Ishikawa (cell line): ENCODE measurements at regions not wholly inside any gene's neighbourhood (a gene's known extent, or its start where the extent isn't known, plus 50 kb on each side); places are given as distances from the start of the nearest gene placed in this dataset.

ENCODE experiments used
- CEBPB ChIP-seq: IDR thresholded peaks from 2 replicates; pipeline ENCODE4 v1.6.1; 2012
- CREB1 ChIP-seq: IDR thresholded peaks from 2 replicates; pipeline ENCODE4 v1.6.1; 2012; ENCODE audit warnings: low read depth
- EGR1 ChIP-seq: IDR thresholded peaks from 2 replicates; pipeline ENCODE4 v1.6.1; 2012
- EP300 ChIP-seq: IDR thresholded peaks from 2 replicates; pipeline ENCODE4 v1.6.1; 2012; ENCODE audit warnings: borderline replicate concordance
- FOXM1 ChIP-seq: IDR thresholded peaks from 2 replicates; pipeline ENCODE4 v1.6.1; 2012; ENCODE audit warnings: low read depth, borderline replicate concordance
- MAX ChIP-seq: IDR thresholded peaks from 2 replicates; pipeline ENCODE4 v1.6.1; 2012
- NFIC ChIP-seq: IDR thresholded peaks from 2 replicates; pipeline ENCODE4 v1.6.1; 2012
- RAD21 ChIP-seq: IDR thresholded peaks from 2 replicates; pipeline ENCODE4 v1.6.1; 2012; ENCODE audit warnings: low read depth
- REST ChIP-seq: IDR thresholded peaks from 2 replicates; pipeline ENCODE4 v1.6.1; 2012; ENCODE audit warnings: low read depth, mild to moderate bottlenecking
- TAF1 ChIP-seq: IDR thresholded peaks from 2 replicates; pipeline ENCODE4 v1.6.1; 2012; ENCODE audit warnings: low read depth, mild to moderate bottlenecking
- TCF12 ChIP-seq: IDR thresholded peaks from 2 replicates; pipeline ENCODE4 v1.6.1; 2012; ENCODE audit warnings: low read depth
- TEAD4 ChIP-seq: IDR thresholded peaks from 2 replicates; pipeline ENCODE4 v1.6.1; 2012
- USF1 ChIP-seq: IDR thresholded peaks from 2 replicates; pipeline ENCODE4 v1.6.1; 2012
- YY1 ChIP-seq: IDR thresholded peaks from 2 replicates; pipeline ENCODE4 v1.6.1; 2012; ENCODE audit warnings: low read depth
- ZBTB7A ChIP-seq: IDR thresholded peaks from 2 replicates; pipeline ENCODE4 v1.6.1; 2012; ENCODE audit warnings: low read depth

GRCh38 chr2:124999906-125000305 is 974.8 kb downstream of the CNTNAP5 start:
- TF ChIP-seq USF1: no peak
- TF ChIP-seq TAF1: no peak
- TF ChIP-seq MAX: no peak
- TF ChIP-seq YY1: no peak
- TF ChIP-seq TEAD4: no peak
- no peak for TF ChIP-seq REST
- no peak for TF ChIP-seq EP300
- TF ChIP-seq TCF12: no peak
- TF ChIP-seq FOXM1: no peak
- TF ChIP-seq CREB1: no peak
- TF ChIP-seq RAD21: no peak
- TF ChIP-seq EGR1: no peak

GRCh38 chr2:125004106-125004800 is 979.2 kb downstream of the CNTNAP5 start:
- TF ChIP-seq FOXM1 (no peak), TEAD4 (no peak), EGR1 (no peak), USF1 (no peak), ZBTB7A (no peak), NFIC (no peak), EP300 (no peak), REST (no peak), YY1 (no peak), TAF1 (no peak), MAX (no peak)

GRCh38 chr2:125006676-125007075 is 981.6 kb downstream of the CNTNAP5 start:
- TF ChIP-seq RAD21 (no peak), NFIC (no peak), CEBPB (no peak), EGR1 (no peak), USF1 (no peak), TAF1 (no peak), FOXM1 (no peak), ZBTB7A (no peak), REST (no peak)

GRCh38 chr2:125033871-125034270 is 1008.8 kb downstream of the CNTNAP5 start:
- TF ChIP-seq TCF12 (no peak), USF1 (no peak), EGR1 (no peak), EP300 (no peak), FOXM1 (no peak), ZBTB7A (no peak), TEAD4 (no peak), TAF1 (no peak), CEBPB (no peak), MAX (no peak), NFIC (no peak), CREB1 (no peak), YY1 (no peak), RAD21 (no peak), REST (no peak)
